NCI-H446 (cell line): ENCODE measurements at regions not wholly inside any gene's neighbourhood (a gene's known extent, or its start where the extent isn't known, plus 50 kb on each side); places are given as distances from the start of the nearest gene placed in this dataset.

Experiments used
- DNase-seq, 2 experiments: peaks; one replicate each; lab custom pipeline; 2025; lab: John Stamatoyannopoulos, UW

DNA sequence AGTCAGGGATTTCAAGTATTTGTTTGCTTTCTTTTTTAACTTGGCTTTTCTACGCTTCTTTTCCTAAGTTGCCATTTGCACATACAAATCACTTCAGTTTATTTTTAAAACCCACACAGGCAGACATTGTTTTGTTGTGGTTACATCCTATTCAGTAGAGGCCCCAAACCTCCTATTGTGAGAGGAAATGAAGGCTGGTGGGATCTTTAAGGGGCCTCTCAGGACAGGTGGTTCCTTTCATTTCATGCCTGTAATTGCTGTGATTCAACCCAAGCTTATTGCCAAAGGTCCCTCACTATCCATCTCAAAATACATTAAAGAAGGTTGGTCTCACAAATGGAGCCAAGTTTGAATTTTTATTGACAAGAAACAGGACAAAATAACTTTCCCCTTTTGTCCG, 257.1 kb downstream of the ADAMTS20 start:
- no peak for DNase-seq

- DNase-seq, result no peak
These were observed 257.9 kb downstream of the ADAMTS20 start for GRCh38 chr12:43294147-43294546.

DNA sequence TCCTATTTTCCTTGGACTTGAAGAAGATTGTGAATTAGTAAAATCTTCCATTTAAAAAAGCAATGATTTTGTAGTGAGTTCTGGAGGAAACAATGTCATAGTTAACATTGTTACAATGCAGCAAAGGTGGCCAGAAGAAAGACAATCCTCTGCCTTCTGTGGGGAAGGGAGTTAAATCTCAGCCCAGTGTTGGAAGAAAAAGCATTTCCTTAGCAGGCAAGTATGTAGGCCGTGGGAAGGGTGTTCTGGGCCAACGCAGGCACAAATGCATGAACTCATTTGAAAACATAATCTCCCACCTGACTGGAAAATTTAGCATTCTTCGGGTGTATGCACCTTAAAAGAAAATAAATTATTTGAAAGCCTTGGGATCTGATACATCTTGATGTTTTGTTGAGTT, 258.6 kb downstream of the ADAMTS20 start:
- DNase-seq, result no peak

GRCh38 chr12:43292699-43293098, 259.3 kb downstream of the ADAMTS20 start:
- no peak for DNase-seq

DNA sequence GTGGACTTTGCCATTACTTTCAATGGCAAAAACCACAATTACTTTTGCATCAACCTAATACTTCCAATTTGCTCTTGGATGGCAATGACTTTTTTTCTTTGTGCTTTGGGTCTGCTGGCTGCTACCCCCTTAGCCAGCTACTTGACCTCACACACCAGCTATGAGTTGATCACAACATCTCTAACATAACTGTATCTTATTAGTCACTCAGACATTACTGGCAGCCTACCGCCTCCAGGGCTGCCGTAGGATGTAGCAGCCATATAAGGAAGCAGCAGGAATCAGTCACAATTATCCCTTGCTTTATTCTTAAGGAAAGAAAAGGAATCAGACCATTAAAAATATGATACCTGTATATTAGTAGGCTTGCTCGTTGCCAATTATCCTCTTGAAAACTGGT, 260.5 kb downstream of the ADAMTS20 start:
- DNase-seq, result no peak

DNA sequence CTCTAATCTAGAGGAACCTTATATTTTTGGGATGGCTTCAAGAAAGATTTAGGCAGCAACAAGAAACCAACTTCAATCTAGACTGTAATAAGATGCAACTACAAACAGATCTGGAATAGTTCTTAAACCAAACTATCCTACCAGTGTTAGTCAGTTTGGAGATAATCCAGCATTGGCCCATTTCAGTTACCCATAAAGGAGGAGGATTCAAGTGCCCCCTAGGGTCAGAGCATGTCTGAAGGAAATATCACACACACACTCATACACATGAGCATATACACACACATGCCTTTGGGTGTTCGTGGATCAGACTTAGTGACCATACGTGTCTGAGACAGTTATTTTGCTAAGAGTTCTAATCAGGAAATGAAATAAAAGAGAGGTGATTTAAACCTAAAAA, 261.2 kb downstream of the ADAMTS20 start:
- no peak for DNase-seq

DNA sequence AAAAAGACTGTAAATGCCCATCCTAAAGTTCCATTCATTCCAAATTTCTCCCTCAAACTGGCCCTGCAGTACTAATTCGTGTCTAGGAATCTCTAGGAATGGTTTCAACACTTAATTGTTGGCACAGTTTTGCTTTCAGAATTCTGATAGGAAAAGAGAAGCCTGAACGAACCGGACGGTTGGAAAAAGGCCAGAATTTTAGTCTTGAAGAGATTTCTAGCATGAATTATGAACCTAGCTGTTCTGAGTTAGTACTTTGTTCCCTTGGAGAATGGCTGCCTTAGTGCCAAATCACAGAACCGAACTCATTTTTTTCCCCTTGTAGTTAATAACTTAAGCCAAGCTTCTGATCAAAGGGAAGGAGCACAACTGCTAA, 262.6 kb downstream of the ADAMTS20 start:
- peak in 1 of 2 experiments; percentile 54 for DNase-seq

DNA sequence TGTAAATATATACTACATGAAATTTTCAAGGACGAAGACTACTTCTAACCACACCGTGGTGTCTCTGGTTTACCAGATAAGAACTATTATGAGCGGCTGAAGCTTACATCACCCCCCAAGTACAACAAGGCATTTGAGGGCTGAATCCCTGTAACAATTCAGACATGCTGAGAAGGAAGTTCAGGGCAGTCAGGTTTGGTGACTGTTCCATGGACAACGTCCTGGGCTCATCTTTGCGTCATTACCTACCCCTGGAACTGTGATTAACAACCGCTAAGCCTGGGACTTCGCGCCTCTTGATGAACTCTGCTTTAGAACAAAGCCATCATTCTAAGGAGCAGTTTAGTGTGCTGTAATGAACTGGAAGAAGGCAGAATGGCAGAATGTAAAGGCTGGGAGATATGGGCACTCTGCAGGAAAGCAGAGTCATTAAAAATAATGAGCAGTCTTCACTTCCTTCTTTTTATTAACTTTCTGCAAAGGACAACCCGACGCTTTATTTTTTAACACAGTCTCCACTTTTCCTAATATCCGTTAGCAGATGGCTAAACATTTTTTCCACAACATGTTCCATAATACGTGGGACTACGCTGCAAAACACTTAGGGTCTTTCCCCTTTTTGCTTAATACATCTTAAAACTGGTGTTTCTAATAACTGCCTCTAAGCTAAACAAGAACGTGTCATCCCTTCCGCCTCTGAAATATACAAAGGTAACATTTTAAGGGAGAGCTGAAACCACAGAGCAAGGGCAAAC, 263.2 kb downstream of the ADAMTS20 start:
- DNase-seq, result no peak

DNA sequence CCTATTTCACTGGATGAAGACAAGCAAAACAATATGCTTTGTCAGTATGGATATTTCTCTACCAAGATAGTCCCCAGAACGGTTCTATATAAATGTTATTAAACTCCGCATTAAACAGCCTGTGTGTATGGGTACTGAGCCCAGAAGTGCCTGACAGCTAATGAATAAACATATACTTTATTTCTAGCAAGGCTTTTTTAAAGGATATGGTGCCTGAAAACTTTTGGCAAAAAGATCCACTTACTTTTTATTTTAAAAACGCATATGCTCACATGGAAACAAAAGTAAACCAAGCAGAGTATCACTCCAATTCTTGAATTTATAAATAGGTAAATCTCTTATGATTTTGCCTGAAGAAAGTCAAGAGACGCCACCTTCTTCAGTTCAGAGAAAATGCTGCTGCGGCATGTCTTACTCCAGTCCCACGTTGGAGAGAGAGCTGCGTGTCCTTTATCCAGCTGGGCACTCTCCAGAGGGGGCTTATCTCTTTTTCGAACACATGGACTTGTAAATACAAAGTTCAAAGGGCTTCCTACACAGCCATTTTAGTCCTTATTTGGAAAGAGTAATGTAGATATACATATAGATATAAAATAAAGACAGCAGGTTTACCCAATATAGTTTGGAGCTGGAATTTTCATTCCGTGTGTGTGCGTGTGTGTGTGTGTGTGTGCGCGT, 264.2 kb downstream of the ADAMTS20 start:
- no peak for DNase-seq

DNA sequence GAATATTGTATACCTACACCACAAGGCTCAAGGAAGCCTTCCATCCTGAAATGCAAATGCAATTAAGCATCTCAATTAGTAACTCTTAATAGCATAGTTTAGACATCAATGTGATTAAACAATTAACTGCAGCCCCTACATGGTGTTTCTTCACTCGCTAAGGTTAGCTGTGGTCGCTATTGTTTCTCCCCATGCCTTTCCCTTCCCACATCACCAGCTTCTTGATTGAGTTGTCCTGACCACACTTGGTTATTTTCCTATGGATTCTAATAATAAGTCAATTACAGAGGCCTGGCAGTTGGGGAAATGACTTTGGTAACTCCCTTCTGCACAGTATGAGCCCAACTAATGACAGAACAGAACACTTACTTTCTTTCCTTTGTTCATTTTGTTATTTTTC, 265.0 kb downstream of the ADAMTS20 start:
- DNase-seq, result no peak

GRCh38 chr12:43285159-43285598, 266.8 kb downstream of the ADAMTS20 start:
- DNase-seq, result no peak

- no peak for DNase-seq
These were observed 267.4 kb downstream of the ADAMTS20 start for GRCh38 chr12:43284486-43285158.

DNA sequence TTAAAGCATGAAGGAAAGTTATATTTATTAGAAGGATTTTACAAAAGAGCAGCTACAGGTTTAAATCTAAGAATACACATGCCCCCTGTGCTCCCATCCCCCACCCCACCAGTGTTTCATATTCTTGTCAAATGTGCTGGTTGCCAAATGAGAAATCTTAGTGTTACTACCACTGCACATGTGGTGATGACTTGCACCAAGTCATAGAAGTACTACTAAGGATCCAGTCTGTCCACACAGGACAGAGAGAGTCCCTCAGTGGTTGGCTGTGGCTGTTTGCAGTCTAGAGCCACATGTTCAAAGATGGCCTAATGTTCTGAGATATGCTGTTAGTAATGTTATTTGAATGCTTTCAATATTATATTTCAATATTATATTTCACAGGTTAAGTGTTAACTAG, 268.8 kb downstream of the ADAMTS20 start:
- DNase-seq, result no peak

- peak; percentile 9 to 39 for DNase-seq
These were observed 269.9 kb downstream of the ADAMTS20 start for GRCh38 chr12:43282106-43282505.

GRCh38 chr12:43281563-43281962, 270.4 kb downstream of the ADAMTS20 start:
- no peak for DNase-seq

- DNase-seq, result no peak
These were observed 273.5 kb downstream of the ADAMTS20 start for GRCh38 chr12:43278541-43278832.

GRCh38 chr12:43277651-43278540, 274.1 kb downstream of the ADAMTS20 start:
- DNase-seq, result no peak

DNA sequence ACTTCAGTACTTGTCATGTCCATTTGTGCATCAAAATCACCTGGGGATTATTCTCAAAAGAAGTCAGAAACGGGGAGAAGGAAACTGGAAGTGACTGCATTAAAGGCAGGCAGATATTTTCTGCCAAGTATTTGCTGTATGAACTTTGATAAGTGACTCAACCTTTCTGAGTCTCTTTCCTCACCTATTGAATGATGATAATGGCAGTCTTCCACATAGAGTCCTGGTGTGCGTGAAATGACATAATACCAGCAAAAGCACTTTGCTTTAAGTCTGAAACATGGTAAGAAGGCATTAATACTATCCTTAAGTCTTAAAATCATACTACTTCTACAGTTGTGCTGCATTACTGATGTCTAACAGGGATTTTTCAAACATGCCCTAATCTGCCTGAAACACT, 278.5 kb downstream of the ADAMTS20 start:
- no peak for DNase-seq

DNA sequence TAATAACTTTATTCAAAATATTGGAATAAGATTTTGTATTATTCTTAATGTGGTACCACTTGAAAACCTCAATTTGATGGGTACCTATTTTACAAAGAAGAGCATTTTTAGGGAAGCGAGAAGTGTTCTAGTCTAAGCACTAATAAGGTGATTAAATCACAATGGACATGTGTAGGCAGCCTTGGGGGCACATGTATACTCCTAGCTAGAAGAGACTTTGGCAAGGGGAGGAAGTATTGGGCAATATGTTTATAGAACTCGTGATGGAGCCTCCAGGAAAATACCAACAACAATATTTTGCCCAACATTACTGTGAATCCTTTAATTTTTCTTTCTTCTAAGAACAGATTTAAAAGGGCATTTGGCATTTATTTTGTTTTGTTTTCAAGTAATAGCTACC, 280.3 kb downstream of the ADAMTS20 start:
- DNase-seq, result no peak

DNA sequence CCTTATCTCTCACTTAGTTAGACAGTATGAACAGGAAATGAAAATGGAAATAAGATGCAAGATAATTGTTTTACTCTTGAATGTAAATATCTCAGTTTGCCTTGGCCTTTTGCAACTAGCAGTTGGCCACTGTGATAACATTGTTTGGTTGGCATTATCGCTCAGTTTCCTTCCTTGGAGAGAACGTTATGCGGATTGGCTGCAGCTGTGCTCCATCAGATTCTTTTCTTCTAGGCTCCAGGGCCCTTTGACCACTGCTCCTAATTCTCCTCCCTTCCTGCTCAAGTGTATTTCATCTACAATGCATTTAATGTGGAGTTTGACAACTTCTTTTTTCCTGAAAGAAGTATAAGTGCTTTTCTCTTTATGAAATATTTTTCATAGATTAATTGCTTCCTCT, 284.2 kb downstream of the ADAMTS20 start:
- no peak for DNase-seq

DNA sequence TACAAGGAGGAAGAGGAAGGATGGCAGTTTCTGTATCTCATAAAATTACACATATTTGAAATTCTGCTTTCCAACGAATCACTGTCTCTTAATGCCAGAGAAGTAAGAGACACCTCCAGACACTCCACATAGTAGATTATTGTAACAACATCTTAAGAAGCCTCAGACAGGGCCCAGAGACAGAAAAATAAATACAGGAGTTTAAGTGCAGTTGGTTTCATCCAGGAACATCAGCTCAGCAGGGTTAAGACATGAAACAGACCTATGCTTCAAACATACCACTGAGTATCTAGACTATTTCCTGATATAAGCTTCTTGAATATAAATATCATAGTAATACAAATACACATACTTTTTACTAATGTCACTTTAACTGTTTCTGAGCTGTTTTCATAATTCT, 290.3 kb downstream of the ADAMTS20 start:
- no peak for DNase-seq

DNA sequence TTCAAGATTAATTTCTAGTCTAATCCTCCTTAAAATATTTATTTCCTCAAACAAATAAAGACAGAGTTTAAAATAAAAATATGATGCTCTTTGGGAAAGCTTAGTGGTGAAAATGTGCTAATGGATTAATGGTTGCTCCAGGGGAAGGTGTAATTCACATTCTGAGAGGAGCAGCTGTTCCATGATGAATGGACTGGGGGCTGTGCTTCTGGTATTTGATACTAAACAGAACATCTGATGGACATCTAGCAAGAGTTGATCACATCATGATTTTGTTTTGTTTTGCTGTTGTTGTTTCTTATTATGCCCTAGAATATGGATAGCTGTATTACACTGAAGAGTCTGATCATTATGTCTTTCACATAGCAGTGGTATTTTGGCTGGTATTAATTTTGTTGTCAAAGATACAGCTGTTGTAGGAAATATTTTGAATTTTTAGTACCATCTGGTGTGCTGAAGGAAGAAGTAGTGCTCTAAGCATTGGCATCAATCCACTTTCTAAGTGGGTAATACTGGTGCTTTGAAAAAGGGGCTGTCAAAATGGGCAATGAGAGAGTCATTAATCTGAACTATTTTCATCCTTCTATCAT, 296.4 kb downstream of the ADAMTS20 start:
- peak in 1 of 2 experiments; percentile 56 for DNase-seq
